ENCODE measurements at regions not wholly inside any gene's neighbourhood (a gene's known extent, or its start where the extent isn't known, plus 50 kb on each side); places are given as distances from the start of the nearest gene placed in this dataset.

- no peak for TF ChIP-seq CTCF (conservative IDR thresholded peaks at IDR 0.05)
- no peak for TF ChIP-seq ZFX (IDR thresholded peaks at IDR 0.05)
These were observed 183.5 kb downstream of the SCG2 start for GRCh38 chr2:223418604-223419199.

All from C4-2B (cell line).